ENCODE measurements at regions not wholly inside any gene's neighbourhood (a gene's known extent, or its start where the extent isn't known, plus 50 kb on each side); places are given as distances from the start of the nearest gene placed in this dataset.

- TF ChIP-seq POLR2A (IDR thresholded peaks at IDR 0.05) (no peak), CTCF (IDR thresholded peaks at IDR 0.05) (no peak)
- no peak overlapping the region for H3K4me3 ChIP-seq (ENCODE audit: low read depth, poor library complexity, severe bottlenecking)
- no peak for DNase-seq (ENCODE audit: low spot score in 2 of 2)
- WGBS, 2 donors: 69 to 76% methylated on average over 1 of the region's 1 CpG
- intact Hi-C loops (cut with DNase I; ENCODE audit: low total_unique reads): no loop called here
Observed at GRCh38 chr9:31608881-31609280, 775.6 kb upstream of the ACO1 start.

- intact Hi-C loops (cut with DNase I; ENCODE audit: low total_unique reads): no loop called here
- TF ChIP-seq POLR2A (IDR thresholded peaks at IDR 0.05): no peak
- no peak for DNase-seq (ENCODE audit: low spot score in 2 of 2)
Observed at GRCh38 chr9:31612336-31613030, 772.0 kb upstream of the ACO1 start.

DNA sequence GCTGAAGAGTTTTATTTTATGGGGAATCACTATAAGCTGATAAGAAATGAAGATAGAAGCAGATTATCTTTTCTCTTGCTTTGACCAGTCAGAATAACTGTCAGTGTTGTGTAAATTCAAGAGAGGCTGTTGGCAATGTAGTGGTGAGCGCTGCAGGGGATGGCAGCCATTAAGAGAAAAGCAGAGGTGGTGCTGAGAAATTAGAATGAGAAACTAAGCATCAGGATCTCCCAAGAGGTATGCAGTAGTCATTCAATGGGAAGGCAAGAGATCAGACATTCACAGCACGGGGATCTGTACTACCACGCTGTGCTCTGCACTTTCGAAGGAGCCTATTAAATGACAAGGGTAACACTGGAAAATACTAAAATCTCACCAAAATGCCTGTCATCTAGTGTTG is 768.5 kb upstream of the ACO1 start:
- TF ChIP-seq CTCF (IDR thresholded peaks at IDR 0.05) (no peak), POLR2A (IDR thresholded peaks at IDR 0.05) (no peak)
- 84% methylated on average over 4 of the region's 4 CpGs for whole genome bisulfite sequencing, 2 donors
- H3K4me3 ChIP-seq (ENCODE audit: low read depth, poor library complexity, severe bottlenecking): no peak overlapping the region
- intact Hi-C loops (cut with DNase I; ENCODE audit: low total_unique reads): no loop called here
- no peak for DNase-seq (ENCODE audit: low spot score in 2 of 2)

More at GRCh38 chr9:31612336-31613030, 772.0 kb upstream of the ACO1 start:
- no peak overlapping the region for H3K4me3 ChIP-seq (ENCODE audit: low read depth, poor library complexity, severe bottlenecking)
- WGBS, 2 donors: 79 to 87% methylated on average over 3 of the region's 3 CpGs

- H3K4me3 ChIP-seq (ENCODE audit: low read depth, poor library complexity, severe bottlenecking): no peak overlapping the region
- no peak for DNase-seq (ENCODE audit: low spot score in 2 of 2)
- TF ChIP-seq POLR2A (IDR thresholded peaks at IDR 0.05) (no peak), CTCF (IDR thresholded peaks at IDR 0.05) (no peak)
- intact Hi-C loops (cut with DNase I; ENCODE audit: low total_unique reads): no loop called here
- 38 to 39% methylated on average over 2 of the region's 2 CpGs for WGBS, 2 donors
Observed at GRCh38 chr9:31623511-31623910, 760.9 kb upstream of the ACO1 start.

DNA sequence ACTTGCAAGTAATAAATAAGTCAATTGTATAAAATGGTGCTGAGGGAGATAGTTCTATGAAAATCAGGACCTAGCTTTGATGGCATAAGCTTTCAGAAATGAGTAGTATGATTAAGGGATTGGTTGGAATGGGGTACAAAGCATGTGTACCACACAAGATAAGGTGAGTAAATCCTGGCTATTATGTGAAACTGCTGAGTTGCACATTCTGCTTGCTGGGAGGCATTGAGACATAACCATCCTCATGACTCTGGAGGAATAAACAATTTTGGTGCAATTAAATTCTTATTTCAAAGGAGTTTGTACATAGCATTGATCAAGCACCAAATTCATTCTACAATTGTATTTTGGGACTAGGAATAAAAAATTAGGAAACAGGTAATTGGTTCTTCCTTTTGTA is 755.2 kb upstream of the ACO1 start:
- no peak overlapping the region for H3K4me3 ChIP-seq (ENCODE audit: low read depth, poor library complexity, severe bottlenecking)
- TF ChIP-seq POLR2A (IDR thresholded peaks at IDR 0.05): no peak
- TF ChIP-seq CTCF (IDR thresholded peaks at IDR 0.05): no peak
- no peak for DNase-seq (ENCODE audit: low spot score in 2 of 2)
- intact Hi-C loops (cut with DNase I; ENCODE audit: low total_unique reads): no loop called here

DNA sequence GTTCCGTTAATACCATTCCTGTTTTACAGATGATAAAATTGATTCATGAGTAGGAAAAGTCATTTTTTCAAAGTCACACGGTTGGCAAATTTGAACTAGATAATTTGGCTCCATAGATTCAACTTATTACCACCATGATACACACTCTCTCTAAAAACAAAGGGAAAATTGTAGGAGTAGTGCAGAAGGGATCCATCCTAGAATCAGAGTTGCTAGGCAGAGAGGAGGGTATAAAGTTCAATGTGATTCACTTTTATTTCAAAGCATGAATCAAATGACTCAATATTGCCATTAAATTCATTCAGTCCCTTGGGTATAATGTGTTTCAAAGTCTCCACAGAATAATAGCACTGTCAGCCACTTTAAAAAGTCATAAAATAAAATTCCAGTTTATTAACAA is 747.2 kb upstream of the ACO1 start:
- DNase-seq (ENCODE audit: low spot score in 2 of 2): no peak
- H3K4me3 ChIP-seq (ENCODE audit: low read depth, poor library complexity, severe bottlenecking): no peak overlapping the region
- 79 to 81% methylated on average over 2 of the region's 2 CpGs for WGBS, 2 donors
- TF ChIP-seq POLR2A (IDR thresholded peaks at IDR 0.05) (no peak), CTCF (IDR thresholded peaks at IDR 0.05) (no peak)
- intact Hi-C loops (cut with DNase I; ENCODE audit: low total_unique reads): no loop called here

Measured in lower leg skin (tissue), 4 donors.